Hematopoietic multipotent progenitor cell treated with erythropoietin and hydrocortisone succinate and interleukin-3 and kit ligand, for 15 days (in vitro differentiated cells): ENCODE measurements at regions not wholly inside any gene's neighbourhood (a gene's known extent, or its start where the extent isn't known, plus 50 kb on each side); places are given as distances from the start of the nearest gene placed in this dataset.
"Not testable (repeated sequence)": the region's sequence is repeated elsewhere in the genome, so short reads cannot be mapped to it uniquely, and the experiment has no call there.

Source experiments
- DNase-seq: peaks from one replicate; pipeline ENCODE4 v3.0.0-alpha.2; 2015; ENCODE audit warnings: low spot score

GRCh38 chr15:20003471-20003870, 538.1 kb downstream of the GOLGA6L6 start:
- not testable (repeated sequence) for DNase-seq

GRCh38 chr15:20002560-20002959, 539.0 kb downstream of the GOLGA6L6 start:
- DNase-seq = not testable (repeated sequence)

- DNase-seq = not testable (repeated sequence)
These were observed 544.9 kb downstream of the GOLGA6L6 start for GRCh38 chr15:19996574-19997194.

- not testable (repeated sequence) for DNase-seq
These were observed 546.3 kb downstream of the GOLGA6L6 start for GRCh38 chr15:19995296-19995695.

GRCh38 chr15:19992428-19992827, 549.2 kb downstream of the GOLGA6L6 start:
- DNase-seq = no peak

- DNase-seq = no peak
These were observed 553.4 kb downstream of the GOLGA6L6 start for GRCh38 chr15:19988094-19988660.

- no peak for DNase-seq
These were observed 554.1 kb downstream of the GOLGA6L6 start for GRCh38 chr15:19987389-19988048.

GRCh38 chr15:19984101-19984500, 557.5 kb downstream of the GOLGA6L6 start:
- no peak for DNase-seq

- DNase-seq = no peak
These were observed 566.6 kb downstream of the GOLGA6L6 start for GRCh38 chr15:19974998-19975397.

GRCh38 chr15:19973718-19974117, 567.9 kb downstream of the GOLGA6L6 start:
- no peak for DNase-seq

GRCh38 chr15:19972582-19972981, 569.0 kb downstream of the GOLGA6L6 start:
- DNase-seq = not testable (repeated sequence)

GRCh38 chr15:19965574-19965973, 576.0 kb downstream of the GOLGA6L6 start:
- not testable (repeated sequence) for DNase-seq

- not testable (repeated sequence) for DNase-seq
These were observed 577.1 kb downstream of the GOLGA6L6 start for GRCh38 chr15:19964480-19964879.

- DNase-seq = no peak
These were observed 585.3 kb downstream of the GOLGA6L6 start for GRCh38 chr15:19956124-19956796.

- no peak for DNase-seq
These were observed 597.2 kb downstream of the GOLGA6L6 start for GRCh38 chr15:19944261-19944888.

GRCh38 chr15:19943515-19943914, 598.1 kb downstream of the GOLGA6L6 start:
- no peak for DNase-seq

GRCh38 chr15:19903281-19903680, 638.3 kb downstream of the GOLGA6L6 start:
- not testable (repeated sequence) for DNase-seq

- DNase-seq = not testable (repeated sequence)
These were observed 639.2 kb downstream of the GOLGA6L6 start for GRCh38 chr15:19902388-19902787.

- not testable (repeated sequence) for DNase-seq
These were observed 640.2 kb downstream of the GOLGA6L6 start for GRCh38 chr15:19901414-19901813.

- DNase-seq = no peak
These were observed 642.4 kb downstream of the GOLGA6L6 start for GRCh38 chr15:19899021-19899824.

GRCh38 chr15:19888811-19889210, 652.8 kb downstream of the GOLGA6L6 start:
- DNase-seq = not testable (repeated sequence)
